HPDE6-E6E7 (cell line): ENCODE measurements at regions not wholly inside any gene's neighbourhood (a gene's known extent, or its start where the extent isn't known, plus 50 kb on each side); places are given as distances from the start of the nearest gene placed in this dataset.
A peak's percentile ranks its signal among the peaks of the same experiment; 100 is the strongest.

Source experiments
- DNase-seq: peaks from one replicate; pipeline ENCODE4 v3.0.0; 2011; ENCODE audit warnings: missing footprints; ENCODE audit errors: extremely low spot score

DNA sequence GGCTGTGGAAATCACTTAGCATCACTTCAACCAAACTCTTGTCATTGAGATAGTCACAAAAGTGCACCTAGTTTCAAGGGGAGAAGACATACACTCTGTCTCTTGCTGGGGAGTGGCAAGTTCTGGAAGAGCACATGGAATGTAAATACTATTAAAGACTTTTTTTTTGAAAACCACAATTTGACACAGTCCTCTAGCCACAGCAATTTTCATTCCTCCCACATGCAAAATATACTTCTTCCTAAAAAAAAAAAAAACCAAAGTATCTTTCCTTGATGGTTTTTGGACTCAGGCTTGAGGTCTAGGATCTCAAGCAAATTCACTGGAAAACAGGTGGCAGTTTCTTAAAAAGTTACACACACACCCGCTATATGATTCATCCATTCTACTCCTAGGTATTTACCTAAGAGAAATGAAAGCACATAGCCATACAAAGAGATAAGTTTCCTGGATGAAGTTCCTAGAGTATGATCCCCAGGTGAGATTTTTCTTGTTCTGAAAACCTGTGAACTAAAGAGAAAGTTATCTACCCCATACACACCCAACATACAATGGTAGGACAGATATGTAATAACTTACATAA lies 295.8 kb downstream of the SP3 start:
- no peak for DNase-seq

DNA sequence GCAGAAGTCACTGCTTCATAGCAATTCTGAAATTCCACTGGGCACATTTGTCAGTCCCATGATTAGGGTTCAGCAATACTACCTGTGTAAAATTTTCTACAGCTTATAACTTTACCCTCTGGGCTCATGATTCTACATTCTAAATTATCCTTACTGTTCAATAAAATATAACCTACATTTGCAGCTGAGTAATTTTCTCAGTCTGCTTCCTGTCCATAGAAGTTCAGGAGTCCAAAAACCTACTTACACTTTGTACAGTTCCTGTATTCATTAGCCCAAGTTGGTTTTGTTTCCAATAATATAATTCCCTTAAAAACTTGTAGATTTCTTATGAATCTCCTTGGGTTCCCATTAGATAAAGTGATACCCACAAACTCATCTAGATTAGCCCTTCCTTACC lies 295.3 kb downstream of the SP3 start:
- no peak for DNase-seq

DNA sequence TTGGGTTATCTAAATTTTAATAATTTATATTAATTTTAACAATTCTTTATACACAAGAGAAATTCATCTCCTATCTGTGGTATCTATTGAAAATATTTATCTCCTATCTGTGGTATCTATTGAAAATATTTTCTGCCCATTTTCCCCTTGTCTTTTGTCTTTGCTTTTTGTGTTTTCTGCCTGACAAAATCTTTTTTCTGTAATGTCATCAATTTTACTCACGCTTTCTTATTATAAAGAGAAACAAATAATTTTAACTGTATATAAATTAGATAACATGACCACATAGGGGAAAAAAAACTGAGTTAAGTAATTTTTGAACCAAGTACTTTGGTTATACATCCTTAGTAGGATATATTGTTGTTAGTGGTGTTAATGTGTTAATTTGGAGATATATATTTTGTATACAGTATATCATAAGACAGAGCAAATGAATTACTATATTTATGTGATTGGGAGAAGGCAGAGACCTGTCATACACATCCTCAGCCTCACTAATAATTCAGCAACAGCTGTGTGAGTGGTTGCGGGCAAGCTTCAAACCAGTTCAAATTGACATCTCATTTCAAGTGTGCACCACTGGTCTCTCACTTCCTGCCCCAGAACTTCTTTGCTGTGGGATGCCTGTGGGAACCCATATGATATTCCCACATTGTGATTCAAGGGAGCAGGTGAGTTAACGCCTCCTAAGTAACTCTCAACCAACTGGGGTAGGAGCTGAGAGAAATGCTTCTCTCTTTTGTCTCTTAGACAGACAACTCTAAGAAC lies 292.4 kb downstream of the SP3 start:
- DNase-seq, result no peak

DNA sequence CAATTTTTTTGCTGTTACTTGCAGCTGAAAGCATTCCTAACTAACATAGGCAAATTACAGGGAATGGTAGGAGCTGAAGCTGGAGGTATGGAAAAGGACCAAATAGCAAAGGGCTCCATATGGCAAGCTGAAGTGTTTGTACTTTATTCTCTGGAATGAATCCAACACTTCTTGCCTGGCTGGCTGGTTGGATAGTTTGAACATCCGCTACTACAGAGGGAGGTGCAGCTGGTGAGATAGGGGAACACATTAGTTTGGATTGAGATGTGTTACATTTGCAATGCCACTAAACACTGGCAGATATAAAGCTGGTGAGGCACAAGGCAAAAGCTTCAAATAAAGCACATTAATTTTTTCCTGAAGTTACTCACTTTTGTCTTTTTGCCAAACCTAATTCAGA lies 291.5 kb downstream of the SP3 start:
- no peak for DNase-seq

DNA sequence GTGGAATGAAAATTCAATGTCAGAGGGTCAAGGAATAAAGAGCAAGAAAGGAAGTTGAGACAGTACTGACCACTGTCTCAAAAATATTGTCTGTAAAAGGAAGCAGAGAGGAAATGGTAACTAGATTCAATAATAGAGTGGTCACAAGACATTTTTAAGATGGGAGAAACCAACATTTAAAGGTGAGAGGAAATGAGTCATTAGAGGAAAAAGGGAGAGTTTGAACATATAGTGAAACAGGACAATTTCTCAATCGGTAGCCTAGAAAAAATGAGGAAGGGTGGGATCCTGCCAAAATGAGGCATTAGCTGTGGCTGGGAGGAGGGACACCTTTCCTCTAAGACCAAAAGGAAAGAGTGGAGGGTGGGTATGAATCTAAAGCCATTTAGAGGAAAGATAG lies 288.5 kb downstream of the SP3 start:
- DNase-seq, result no peak

DNA sequence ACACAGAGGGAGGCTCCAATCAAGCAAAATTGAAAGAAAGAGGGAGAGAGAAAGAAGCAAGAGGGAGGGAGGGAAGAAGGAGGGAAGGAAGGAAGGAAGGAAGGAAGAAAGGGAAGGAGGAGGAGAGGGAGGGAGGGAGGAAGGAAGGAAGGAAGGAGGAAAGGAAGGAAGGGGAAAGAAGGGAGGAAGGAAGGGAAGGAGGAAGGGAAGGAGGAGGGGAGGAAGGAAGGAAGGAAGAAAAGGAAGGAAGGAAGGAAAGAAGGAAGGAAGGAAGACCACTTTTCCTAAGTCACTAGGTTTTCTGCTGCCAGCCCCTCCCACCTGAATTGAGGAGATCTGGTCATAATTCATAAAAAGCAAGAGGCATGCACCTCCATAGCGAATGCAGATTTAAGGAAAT lies 287.0 kb downstream of the SP3 start:
- no peak for DNase-seq

DNA sequence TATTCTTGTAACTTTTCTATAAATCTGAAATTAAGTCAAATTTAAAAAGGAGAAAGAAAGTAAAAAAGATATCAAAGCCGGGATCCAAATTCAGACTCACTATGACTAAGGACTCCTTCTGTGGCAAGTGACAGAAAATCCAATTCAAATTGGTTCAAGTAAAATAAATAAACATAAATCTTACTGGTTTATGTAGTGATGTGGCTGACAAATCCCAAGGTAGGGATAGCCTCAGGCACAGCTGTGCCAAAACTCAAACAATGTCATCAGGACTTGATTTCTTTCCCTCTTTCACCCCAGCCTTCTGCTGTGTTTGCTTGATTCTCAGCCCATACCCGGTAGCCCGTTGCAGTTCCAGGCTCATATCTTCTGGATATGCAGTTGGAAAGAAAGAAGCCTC lies 284.6 kb downstream of the SP3 start:
- DNase-seq, result no peak

DNA sequence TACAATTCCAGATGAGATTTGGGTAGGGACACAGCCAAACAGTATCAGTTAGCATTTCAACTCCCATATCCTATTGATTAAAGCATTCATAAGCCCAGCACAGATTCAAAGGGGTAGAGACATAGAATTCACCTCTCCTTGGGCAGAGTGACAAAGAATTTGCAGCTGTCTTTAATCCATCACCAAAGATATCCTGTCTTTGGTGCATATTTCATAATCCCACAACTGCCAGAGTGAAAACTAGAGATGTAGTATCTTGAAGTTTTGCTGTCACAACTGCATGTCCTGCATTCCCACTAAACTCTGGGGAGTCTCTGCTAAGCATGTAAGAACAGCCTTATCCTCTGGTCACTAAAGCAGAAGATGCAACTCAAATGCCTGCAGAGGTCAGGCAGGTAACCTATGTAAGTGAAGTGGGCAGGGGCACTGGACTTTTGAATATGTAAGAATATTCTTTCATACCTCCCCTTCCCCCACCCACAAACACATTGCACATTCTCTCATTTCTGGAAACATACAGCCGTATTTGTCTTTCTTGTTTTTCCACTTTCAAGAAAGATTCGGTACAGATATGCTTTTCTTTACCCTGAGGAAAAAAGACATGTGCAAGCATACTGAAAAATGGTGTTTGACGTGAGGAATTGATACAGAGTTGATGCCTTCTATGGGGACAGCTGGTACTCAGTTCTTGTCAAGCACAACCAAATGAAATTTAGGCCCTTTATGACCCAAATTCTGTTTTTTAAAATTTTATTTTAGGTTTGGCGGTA lies 283.1 kb downstream of the SP3 start:
- DNase-seq, result no peak

DNA sequence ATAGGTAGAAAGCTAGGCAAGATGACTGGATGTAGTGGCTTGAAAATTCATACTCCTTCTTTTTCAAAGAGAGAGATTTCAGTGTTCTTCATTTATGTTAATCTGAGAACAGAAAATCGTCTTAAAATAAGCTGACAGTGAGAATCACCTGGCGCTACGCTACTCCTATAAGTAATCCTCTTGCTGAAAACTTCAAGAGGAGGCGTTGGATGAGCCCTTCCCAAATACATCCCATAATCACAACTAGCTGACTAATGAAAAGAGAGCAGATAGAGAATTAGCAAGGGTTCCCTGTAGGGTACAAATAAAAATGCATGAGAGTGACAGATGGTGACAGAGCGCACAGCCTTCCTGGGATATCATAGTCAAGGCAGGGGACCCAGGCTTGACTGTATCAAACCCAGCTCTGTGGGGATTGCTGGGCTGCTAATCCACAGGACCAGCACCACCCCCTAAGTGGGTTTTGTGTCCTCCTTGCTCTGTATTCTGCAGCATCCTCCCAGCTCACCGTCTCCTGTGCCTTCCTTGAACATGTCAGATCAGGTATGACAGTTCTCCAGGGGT lies 280.2 kb downstream of the SP3 start:
- DNase-seq, result no peak

DNA sequence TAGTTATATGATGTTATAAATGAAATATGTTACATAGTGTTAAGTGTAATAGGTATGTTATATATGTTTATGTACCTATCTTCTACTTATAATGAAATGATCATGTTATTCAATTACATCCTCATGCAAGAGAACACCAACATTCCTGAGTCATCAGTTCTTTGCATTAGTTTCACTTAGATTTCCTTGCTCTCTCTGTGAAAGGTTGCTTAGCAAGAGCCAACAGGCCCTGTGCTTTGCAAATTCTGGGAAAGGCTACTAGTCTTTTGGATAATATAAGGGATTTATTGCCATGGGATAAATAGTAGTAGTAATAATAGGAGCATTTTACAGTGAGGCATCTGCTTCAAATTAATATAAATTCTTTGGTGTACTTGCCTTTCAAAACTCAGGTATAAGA lies 274.8 kb downstream of the SP3 start:
- DNase-seq, result no peak

DNA sequence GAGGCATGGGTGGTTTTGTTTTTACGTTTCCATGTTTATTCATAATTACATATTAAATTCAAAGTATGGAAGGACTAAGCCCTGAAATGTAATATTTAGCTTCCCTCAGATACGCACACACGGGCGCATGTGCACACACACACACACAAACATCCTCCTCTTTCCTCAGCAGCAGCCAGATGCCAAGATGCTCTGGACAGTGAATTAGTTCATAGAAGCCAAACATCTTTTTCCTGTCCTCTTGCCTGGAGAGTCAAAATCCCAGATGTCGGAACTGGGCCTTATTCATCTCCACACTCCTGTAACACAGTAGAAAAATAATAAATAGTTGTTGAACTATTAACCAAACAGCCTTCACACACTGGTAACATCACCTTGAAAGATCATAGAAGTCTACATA lies 273.1 kb downstream of the SP3 start:
- DNase-seq, result no peak

DNA sequence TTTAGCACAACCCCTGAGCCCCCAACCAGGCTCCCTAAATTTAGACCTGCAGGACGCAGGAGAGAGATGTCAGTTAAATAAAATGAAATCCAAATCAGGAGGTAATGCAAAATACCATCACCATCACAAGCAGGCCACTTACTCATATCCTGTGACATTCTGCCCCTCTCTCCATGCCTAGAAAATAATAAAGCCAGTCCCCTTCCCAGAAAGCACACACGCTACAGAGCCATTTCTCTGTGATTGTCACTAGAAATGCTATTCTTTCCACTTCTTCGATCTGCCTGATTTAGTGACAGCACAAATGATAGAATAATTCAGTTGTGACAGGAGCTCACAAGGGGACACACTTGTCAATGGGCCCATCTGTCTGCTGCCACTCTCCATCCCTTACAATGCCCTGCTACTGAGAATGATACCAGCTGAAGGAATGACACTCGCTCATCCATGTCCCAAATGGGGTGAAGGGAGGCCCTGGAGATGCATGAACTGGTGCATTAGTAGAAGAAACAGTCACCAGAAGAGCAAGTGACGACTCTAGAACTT lies 272.1 kb downstream of the SP3 start:
- DNase-seq, result no peak

DNA sequence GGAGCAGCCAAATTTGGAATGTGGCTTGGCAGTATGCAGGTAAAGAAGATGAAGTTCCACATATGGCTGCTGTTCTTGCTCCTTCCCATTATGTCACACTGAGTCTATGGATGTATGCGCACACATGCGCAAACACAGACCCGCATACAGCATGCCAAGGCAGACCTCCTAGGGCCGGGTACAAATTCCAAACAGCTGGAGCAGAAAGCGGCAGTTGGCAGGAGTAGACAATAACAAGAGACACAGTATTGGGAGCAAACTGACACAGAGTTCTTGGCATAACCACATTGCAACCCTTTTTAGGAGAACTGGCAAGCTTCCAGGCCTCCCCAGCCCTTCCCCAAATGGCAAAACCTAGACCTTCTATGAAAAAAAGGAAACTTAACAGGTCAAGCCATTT lies 268.9 kb downstream of the SP3 start:
- no peak for DNase-seq

DNA sequence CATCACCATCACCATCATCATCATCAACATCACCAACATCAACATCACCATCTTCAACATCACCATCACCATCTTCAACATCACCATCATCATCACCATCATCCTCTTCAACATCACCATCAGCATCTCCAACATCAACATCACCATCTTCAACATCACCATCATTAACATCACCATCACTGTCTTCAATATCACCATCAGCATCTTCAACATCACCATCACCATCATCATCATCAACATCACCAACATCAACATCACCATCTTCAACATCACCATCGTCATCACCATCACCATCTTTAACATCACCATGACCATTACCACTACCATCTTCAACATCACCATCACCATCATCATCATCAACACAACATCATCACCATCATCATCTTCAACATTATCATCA lies 267.2 kb downstream of the SP3 start:
- no peak for DNase-seq

DNA sequence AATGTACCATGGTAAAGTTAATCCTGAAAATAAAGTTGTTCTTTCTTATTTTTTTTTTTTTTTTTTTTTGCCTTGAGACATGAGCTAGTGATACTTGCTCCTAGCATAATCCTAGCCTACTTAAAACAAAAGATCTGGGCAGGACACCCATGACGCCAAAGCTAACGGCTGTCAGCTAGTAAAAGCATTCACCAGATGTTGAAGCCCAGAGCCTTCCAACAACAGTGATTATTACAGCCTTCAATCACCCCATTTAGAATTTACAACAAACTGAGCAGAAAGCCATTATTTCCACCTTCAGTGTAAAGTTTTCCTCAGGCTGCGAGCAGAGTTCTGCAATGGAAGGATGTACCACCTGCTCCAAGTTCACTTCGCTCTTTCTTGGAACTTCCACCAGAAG lies 259.5 kb downstream of the SP3 start:
- no peak for DNase-seq

DNA sequence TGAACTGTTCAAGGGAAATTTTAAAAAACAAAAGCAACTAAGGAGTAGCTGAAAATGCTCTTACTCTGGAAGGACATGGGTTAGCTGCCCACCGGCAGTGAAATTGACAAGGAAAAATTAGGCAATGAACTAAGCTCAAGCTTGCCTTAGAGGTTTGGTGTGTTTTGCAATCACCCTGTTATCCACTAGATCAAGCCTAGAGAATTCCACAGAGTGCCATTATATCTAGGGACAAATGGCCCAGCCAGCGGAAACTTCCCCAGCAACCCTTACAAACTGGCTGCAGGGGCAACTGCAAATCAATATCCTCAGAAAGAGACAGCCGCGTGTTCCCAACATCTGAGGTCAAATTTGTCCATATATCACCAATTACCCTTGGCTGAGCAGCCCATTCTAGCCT lies 258.2 kb downstream of the SP3 start:
- DNase-seq, result no peak

DNA sequence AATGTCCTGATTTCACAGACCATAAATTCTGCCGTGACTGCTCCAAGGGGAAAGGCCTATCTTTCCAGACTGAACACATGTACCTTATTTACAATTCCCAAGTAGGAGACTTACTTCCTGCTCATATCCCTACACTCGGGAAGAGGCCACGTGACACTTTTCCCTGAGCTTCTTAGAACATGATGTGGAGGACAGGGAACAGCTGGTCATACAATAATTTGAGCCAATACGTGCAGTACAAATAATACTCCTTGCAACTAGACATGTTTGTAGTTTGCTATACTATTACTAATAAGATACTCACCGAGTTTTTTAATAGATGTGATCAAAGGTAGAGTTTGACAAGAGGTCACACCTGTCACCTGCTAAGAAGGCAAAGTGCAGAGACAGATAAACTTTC lies 256.4 kb downstream of the SP3 start:
- no peak for DNase-seq

DNA sequence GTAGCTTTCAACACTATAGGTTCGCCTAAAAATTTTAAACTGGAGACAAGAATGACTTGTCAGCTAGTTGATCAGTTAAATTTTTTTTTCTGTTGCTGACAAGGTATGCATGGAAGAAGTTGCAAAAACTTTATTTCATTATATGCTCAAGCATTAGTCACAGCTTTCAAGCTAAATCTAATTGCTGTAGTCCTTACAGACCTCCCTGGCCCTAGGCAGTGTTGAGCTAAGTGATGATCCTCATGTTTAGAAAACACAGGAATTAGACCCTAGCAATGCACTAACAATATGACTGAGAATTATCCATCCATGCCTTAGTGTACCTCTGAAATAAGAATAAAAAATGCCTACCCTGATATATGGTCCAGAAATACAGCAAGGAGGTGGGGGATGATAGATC lies 253.4 kb downstream of the SP3 start:
- no peak for DNase-seq

DNA sequence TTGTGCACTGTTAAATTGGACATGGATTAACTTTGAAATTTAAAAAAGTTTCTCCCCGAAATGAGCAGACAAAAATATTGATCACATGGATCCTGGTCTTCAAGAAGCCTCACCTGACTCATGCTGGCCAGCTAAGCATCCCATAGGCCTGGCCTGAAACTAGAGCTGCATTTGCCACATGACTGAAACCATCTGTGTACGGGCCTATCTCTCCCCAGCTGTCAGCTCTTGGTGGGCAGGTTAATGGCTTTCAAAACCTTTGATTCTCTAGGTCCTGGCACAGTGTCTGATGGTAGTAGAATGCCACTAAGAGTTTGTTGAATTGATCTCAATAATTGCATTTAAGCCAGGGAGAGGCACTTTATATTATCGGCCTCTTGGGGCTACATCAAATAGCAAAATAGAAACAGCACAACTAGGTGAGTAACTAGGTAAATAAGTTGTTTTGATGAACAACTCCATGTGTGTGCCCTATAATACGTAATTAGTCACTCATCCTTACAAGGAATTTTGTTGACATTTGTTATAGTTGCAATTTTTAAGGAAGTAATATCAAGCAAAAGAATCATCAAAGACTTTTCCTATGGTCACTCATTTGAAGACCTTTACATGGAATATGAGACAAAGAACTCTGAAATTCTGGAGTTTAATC lies 251.1 kb downstream of the SP3 start:
- no peak for DNase-seq

DNA sequence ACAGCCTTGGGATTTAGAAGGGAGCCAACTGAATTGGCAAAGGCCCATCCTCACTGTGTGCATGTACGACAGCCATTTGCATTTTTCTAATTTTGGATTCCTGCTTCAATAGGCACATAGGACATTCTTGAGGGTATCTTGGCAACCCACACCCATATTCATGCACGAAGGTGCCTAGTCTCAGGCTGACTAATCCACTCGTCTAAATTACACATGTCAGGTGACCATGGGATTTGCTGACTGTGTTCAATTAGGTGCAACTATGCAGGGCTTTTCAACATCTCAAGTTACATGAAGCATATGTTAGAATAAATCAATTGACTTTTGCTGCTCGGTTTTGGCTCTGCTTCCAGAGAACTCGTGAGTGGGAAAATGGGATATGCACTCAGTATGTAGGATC lies 249.7 kb downstream of the SP3 start:
- DNase-seq, result no peak

DNA sequence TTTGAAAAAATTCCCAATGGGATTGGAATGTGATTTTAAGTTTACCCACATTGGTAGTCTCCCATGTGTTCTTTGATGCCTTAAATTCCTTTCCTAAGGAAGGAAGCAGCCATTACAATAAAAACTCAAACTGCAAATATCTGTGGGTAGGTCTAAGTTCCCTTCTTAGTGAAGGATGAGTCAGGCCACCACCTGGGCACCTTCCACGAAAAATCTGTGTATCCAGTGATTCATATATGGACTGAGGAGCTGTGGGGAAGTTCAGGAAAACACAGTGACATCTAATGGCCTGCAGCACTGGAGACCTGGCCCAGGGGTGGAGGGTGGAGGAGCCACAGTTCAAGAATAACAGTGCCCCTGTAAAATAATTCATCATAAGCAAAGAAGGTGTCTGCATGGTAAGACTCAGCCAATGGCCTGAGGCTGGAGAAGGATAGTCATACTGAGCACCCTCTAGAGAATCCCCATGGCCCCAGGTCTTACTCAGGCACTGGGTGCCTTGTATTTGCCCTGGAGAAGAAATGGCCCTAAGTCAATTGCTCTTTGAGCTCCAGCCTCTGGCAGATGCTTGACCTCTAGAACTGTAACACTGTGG lies 248.6 kb downstream of the SP3 start:
- peak; percentile 16 for DNase-seq

DNA sequence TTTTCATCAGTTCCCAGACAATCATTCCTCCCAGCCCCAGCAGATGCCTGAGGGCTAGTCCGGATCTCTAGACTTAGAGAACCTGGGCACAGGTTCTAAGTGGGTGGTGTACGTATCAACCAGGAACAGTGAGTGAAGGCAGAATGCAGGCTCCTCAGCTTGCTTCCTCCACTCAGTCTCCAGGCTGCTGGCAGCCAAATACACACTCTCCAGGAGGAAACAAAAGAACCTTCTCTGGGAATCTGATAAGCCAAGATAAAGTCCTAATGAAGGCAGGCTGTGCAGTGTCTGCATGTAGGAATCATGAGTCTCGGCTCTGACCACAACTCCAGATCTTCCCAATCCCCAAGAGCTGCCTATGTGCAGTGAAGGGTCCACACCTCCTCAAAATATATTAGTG lies 245.7 kb downstream of the SP3 start:
- no peak for DNase-seq
